Osteoblast (primary cell): ENCODE measurements at regions not wholly inside any gene's neighbourhood (a gene's known extent, or its start where the extent isn't known, plus 50 kb on each side); places are given as distances from the start of the nearest gene placed in this dataset.

Experiments
- DNase-seq: peaks from one replicate; pipeline ENCODE4 v3.0.0; 2011; ENCODE audit warnings: low spot score, mixed read lengths; ENCODE audit not compliant: insufficient read length; ENCODE audit errors: missing footprints
- H2AFZ ChIP-seq: 2 replicates; pipeline ENCODE4 v1.6.0; 2011; ENCODE audit warnings: mild to moderate bottlenecking, low read length
- H3K27ac ChIP-seq: 2 replicates; pipeline ENCODE4 v1.5.1; 2011; ENCODE audit warnings: mild to moderate bottlenecking, low read depth, low read length, moderate library complexity
- H3K27me3 ChIP-seq: 2 replicates; pipeline ENCODE4 v1.6.0; 2012; ENCODE audit warnings: mild to moderate bottlenecking, control low read depth, inconsistent platforms, low read length, moderate library complexity; ENCODE audit not compliant: insufficient read depth
- H3K36me3 ChIP-seq: 2 replicates; pipeline ENCODE4 v1.5.1; 2011; ENCODE audit warnings: mild to moderate bottlenecking, low read length, control low read depth, moderate library complexity; ENCODE audit not compliant: insufficient read depth
- H3K4me1 ChIP-seq: 2 replicates; pipeline ENCODE4 v1.5.1; 2011; ENCODE audit warnings: mild to moderate bottlenecking, low read length, control low read depth, moderate library complexity; ENCODE audit not compliant: insufficient read depth
- H3K4me2 ChIP-seq: 2 replicates; pipeline ENCODE4 v1.6.0; 2011; ENCODE audit warnings: mild to moderate bottlenecking, low read length; ENCODE audit not compliant: insufficient read depth
- H3K4me3 ChIP-seq: fragments of 200-600 bp; sonication (generic); 3 replicates; pipeline ENCODE4 v1.5.1; 2012; ENCODE audit warnings: mild to moderate bottlenecking, low read length, inconsistent platforms; ENCODE audit not compliant: insufficient read depth
- H3K79me2 ChIP-seq: 2 replicates; pipeline ENCODE4 v1.6.0; 2012; ENCODE audit warnings: mild to moderate bottlenecking, low read length, control low read depth, inconsistent platforms; ENCODE audit not compliant: insufficient read depth
- H3K9me3 ChIP-seq: 2 replicates; pipeline ENCODE4 v1.5.1; 2011; ENCODE audit warnings: low read depth, low read length, control low read depth
- H4K20me1 ChIP-seq: 2 replicates; pipeline ENCODE4 v1.6.0; 2012; ENCODE audit warnings: mild to moderate bottlenecking, low read length, control low read depth; ENCODE audit not compliant: insufficient read depth
- TF ChIP-seq, protein P1 (sequence below): IDR thresholded peaks from 2 replicates; pipeline ENCODE4 v1.5.1; 2011; ENCODE audit warnings: mild to moderate bottlenecking, low read depth, low read length, moderate library complexity; ENCODE audit errors: extremely low read depth

GRCh38 chr22:49094858-49095257 lies 732.8 kb downstream of the BRD1 start:
- Histone ChIP-seq H3K4me2 (no peak overlapping the region), H4K20me1 (no peaks in the 10 kb centered on the region), H3K4me1 (no peaks in the 10 kb centered on the region), H3K27ac (no peak overlapping the region), H3K36me3 (no peaks in the 10 kb centered on the region), H3K27me3 (no peaks in the 10 kb centered on the region), H3K79me2 (no peaks in the 10 kb centered on the region), H3K9me3 (no peaks in the 10 kb centered on the region), H3K4me3 (no peak overlapping the region), H2AFZ (no peak overlapping the region)
- no peak for DNase-seq
- TF ChIP-seq, protein P1, sequence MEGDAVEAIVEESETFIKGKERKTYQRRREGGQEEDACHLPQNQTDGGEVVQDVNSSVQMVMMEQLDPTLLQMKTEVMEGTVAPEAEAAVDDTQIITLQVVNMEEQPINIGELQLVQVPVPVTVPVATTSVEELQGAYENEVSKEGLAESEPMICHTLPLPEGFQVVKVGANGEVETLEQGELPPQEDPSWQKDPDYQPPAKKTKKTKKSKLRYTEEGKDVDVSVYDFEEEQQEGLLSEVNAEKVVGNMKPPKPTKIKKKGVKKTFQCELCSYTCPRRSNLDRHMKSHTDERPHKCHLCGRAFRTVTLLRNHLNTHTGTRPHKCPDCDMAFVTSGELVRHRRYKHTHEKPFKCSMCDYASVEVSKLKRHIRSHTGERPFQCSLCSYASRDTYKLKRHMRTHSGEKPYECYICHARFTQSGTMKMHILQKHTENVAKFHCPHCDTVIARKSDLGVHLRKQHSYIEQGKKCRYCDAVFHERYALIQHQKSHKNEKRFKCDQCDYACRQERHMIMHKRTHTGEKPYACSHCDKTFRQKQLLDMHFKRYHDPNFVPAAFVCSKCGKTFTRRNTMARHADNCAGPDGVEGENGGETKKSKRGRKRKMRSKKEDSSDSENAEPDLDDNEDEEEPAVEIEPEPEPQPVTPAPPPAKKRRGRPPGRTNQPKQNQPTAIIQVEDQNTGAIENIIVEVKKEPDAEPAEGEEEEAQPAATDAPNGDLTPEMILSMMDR = no peak

- Histone ChIP-seq H3K36me3 (no peaks in the 10 kb centered on the region), H3K79me2 (no peaks in the 10 kb centered on the region), H3K27ac (no peak overlapping the region), H3K27me3 (no peaks in the 10 kb centered on the region), H3K4me3 (no peak overlapping the region), H3K4me1 (no peaks in the 10 kb centered on the region), H2AFZ (no peak overlapping the region), H3K9me3 (no peaks in the 10 kb centered on the region), H3K4me2 (no peak overlapping the region), H4K20me1 (no peaks in the 10 kb centered on the region)
- TF ChIP-seq, protein P1 = no peak
- peak; percentile 56 for DNase-seq
These were observed 733.5 kb downstream of the BRD1 start for GRCh38 chr22:49094151-49094550.

GRCh38 chr22:49093192-49093880 lies 734.3 kb downstream of the BRD1 start:
- Histone ChIP-seq H3K9me3 (no peaks in the 10 kb centered on the region), H3K4me2 (no peak overlapping the region), H3K36me3 (no peaks in the 10 kb centered on the region), H3K27ac (no peak overlapping the region), H4K20me1 (no peaks in the 10 kb centered on the region), H2AFZ (no peak overlapping the region), H3K4me1 (no peaks in the 10 kb centered on the region), H3K27me3 (no peaks in the 10 kb centered on the region), H3K4me3 (no peak overlapping the region), H3K79me2 (no peaks in the 10 kb centered on the region)
- peak; percentile 45 for DNase-seq
- TF ChIP-seq, protein P1 = no peak

DNA sequence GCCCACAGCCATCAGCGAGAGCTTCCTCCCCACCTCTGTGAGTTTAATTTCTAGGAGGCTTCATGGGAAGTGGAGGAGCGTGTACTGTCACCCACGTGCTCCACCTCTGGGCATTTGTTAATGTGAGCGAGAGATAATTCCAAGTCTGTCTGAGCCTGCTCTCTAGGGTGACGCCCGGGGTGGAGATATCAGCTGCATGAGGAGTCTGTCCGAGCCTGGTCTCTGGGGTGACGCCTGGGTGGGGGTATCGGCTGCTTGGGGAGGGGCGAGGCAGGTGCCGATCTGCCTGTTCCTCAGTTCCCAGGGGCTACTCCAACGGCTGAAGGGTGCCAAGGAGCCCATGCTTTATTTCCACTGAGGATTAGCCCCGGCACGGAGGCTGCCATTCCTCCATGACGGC lies 735.0 kb downstream of the BRD1 start:
- Histone ChIP-seq H3K4me2 (no peak overlapping the region), H3K4me1 (no peaks in the 10 kb centered on the region), H4K20me1 (no peaks in the 10 kb centered on the region), H3K36me3 (no peaks in the 10 kb centered on the region), H3K4me3 (no peak overlapping the region), H3K27ac (no peak overlapping the region), H3K9me3 (no peaks in the 10 kb centered on the region), H3K79me2 (no peaks in the 10 kb centered on the region), H3K27me3 (no peaks in the 10 kb centered on the region), H2AFZ (no peak overlapping the region)
- peak; percentile 30 for DNase-seq
- TF ChIP-seq, protein P1 = no peak
